H9 (cell line): ENCODE measurements at regions not wholly inside any gene's neighbourhood (a gene's known extent, or its start where the extent isn't known, plus 50 kb on each side); places are given as distances from the start of the nearest gene placed in this dataset.

Experiments used
- DNase-seq: peaks from one replicate; pipeline ENCODE4 v3.0.0-alpha.2; 2017
- H2AFZ ChIP-seq: one replicate; pipeline ENCODE4 v1.6.1; 2013; ENCODE audit warnings: mild to moderate bottlenecking, low read length, control low read depth, moderate library complexity
- H2AK5ac ChIP-seq: 2 replicates; pipeline ENCODE4 v1.6.1; 2013; ENCODE audit warnings: low read length, control low read depth, mixed read lengths; ENCODE audit not compliant: insufficient read length
- H2BK120ac ChIP-seq: one replicate; pipeline ENCODE4 v1.6.1; 2013; ENCODE audit warnings: low read depth, mild to moderate bottlenecking, low read length, control low read depth, inconsistent platforms; ENCODE audit not compliant: poor library complexity, severe bottlenecking
- H2BK12ac ChIP-seq: 2 replicates; pipeline ENCODE4 v1.6.1; 2013; ENCODE audit warnings: low read length, control low read depth, mixed read lengths, low read depth; ENCODE audit not compliant: insufficient read length
- H2BK15ac ChIP-seq: 2 replicates; pipeline ENCODE4 v1.6.1; 2013; ENCODE audit warnings: low read depth, low read length, control low read depth
- H2BK20ac ChIP-seq: one replicate; pipeline ENCODE4 v1.6.1; 2013; ENCODE audit warnings: low read depth, mild to moderate bottlenecking, low read length, control low read depth, inconsistent platforms; ENCODE audit not compliant: poor library complexity, severe bottlenecking
- H2BK5ac ChIP-seq: 2 replicates; pipeline ENCODE4 v1.6.1; 2013; ENCODE audit warnings: low read length, control low read depth, mixed read lengths; ENCODE audit not compliant: insufficient read length
- H3K14ac ChIP-seq: 2 replicates; pipeline ENCODE4 v1.6.1; 2013; ENCODE audit warnings: low read length, control low read depth; ENCODE audit not compliant: insufficient read depth
- H3K18ac ChIP-seq: 2 replicates; pipeline ENCODE4 v1.6.1; 2013; ENCODE audit warnings: low read depth, mild to moderate bottlenecking, mixed read lengths, low read length, control low read depth; ENCODE audit not compliant: insufficient read length
- H3K23ac ChIP-seq: 2 replicates; pipeline ENCODE4 v1.6.1; 2013; ENCODE audit warnings: low read length, control low read depth, mixed read lengths, low read depth; ENCODE audit not compliant: insufficient read length
- H3K23me2 ChIP-seq: 2 replicates; pipeline ENCODE4 v1.6.1; 2013; ENCODE audit warnings: low read depth, mild to moderate bottlenecking, mixed read lengths, low read length, control low read depth; ENCODE audit not compliant: insufficient read length, poor library complexity, severe bottlenecking
- H3K27ac ChIP-seq: 2 replicates; pipeline ENCODE4 v1.5.1; 2013; ENCODE audit warnings: low read length, control low read depth, mixed read lengths, low read depth; ENCODE audit not compliant: insufficient read length
- H3K27me3 ChIP-seq: 2 replicates; pipeline ENCODE4 v1.6.1; 2013; ENCODE audit warnings: low read length, control low read depth, inconsistent platforms; ENCODE audit not compliant: insufficient read depth
- H3K4ac ChIP-seq: 2 replicates; pipeline ENCODE4 v1.6.1; 2013; ENCODE audit warnings: low read depth, mild to moderate bottlenecking, control low read depth, inconsistent platforms, low read length, moderate library complexity
- H3K4me1 ChIP-seq: 2 replicates; pipeline ENCODE4 v1.6.1; 2013; ENCODE audit warnings: low read length, control low read depth, inconsistent platforms; ENCODE audit not compliant: insufficient read depth
- H3K4me2 ChIP-seq: 2 replicates; pipeline ENCODE4 v1.6.1; 2013; ENCODE audit warnings: low read length, control low read depth, mixed read lengths; ENCODE audit not compliant: insufficient read length, insufficient read depth
- H3K56ac ChIP-seq: 2 replicates; pipeline ENCODE4 v1.6.1; 2013; ENCODE audit warnings: low read depth, mild to moderate bottlenecking, mixed read lengths, low read length, control low read depth; ENCODE audit not compliant: insufficient read length
- H3K79me1 ChIP-seq: 2 replicates; pipeline ENCODE4 v1.6.1; 2013; ENCODE audit warnings: low read depth, mild to moderate bottlenecking, moderate library complexity, low read length, control low read depth, inconsistent platforms; ENCODE audit not compliant: insufficient read depth, poor library complexity, severe bottlenecking
- H3K79me2 ChIP-seq: 2 replicates; pipeline ENCODE4 v1.6.1; 2013; ENCODE audit warnings: low read length, control low read depth, inconsistent platforms; ENCODE audit not compliant: insufficient read depth
- H3K9ac ChIP-seq: 2 replicates; pipeline ENCODE4 v1.6.1; 2013; ENCODE audit warnings: low read length, control low read depth, mixed read lengths; ENCODE audit not compliant: insufficient read length; ENCODE audit errors: extremely low read depth
- H3K9me3 ChIP-seq: one replicate; pipeline ENCODE4 v1.6.1; 2013; ENCODE audit warnings: low read depth, low read length, inconsistent platforms; ENCODE audit not compliant: control insufficient read depth
- H3T11ph ChIP-seq: one replicate; pipeline ENCODE4 v1.6.1; 2013; ENCODE audit warnings: mild to moderate bottlenecking, low read length, control low read depth, inconsistent platforms
- H4K20me1 ChIP-seq: one replicate; pipeline ENCODE4 v1.6.1; 2013; ENCODE audit not compliant: control insufficient read depth, insufficient read length, insufficient read depth
- H4K5ac ChIP-seq: 2 replicates; pipeline ENCODE4 v1.6.1; 2013; ENCODE audit warnings: low read depth, mild to moderate bottlenecking, mixed read lengths, low read length, control low read depth; ENCODE audit not compliant: insufficient read length
- H4K8ac ChIP-seq: replicated peaks from 2 replicates; pipeline ENCODE4 v1.6.1; 2013; ENCODE audit warnings: low read length, control low read depth, mixed read lengths, low read depth; ENCODE audit not compliant: insufficient read length
- H4K91ac ChIP-seq: 2 replicates; pipeline ENCODE4 v1.6.1; 2013; ENCODE audit warnings: low read depth, mild to moderate bottlenecking, moderate library complexity, mixed read lengths, low read length, control low read depth; ENCODE audit not compliant: insufficient read length
- H3K27ac Mint-ChIP-seq, 3 experiments: 2 replicates in 2 of 3; 3 replicates in 1 of 3; pipeline ENCODE4 v1.8.0; 2020 to 2021; ENCODE audit warnings: mixed read lengths in 3 of 3, mild to moderate bottlenecking in 1 of 3, moderate library complexity in 1 of 3
- H3K27me3 Mint-ChIP-seq: 2 replicates; pipeline ENCODE4 v1.8.0; 2021; ENCODE audit warnings: low read depth, mild to moderate bottlenecking, moderate library complexity, mixed read lengths
- H3K36me3 Mint-ChIP-seq, 3 experiments: 2 replicates in 2 of 3; 3 replicates in 1 of 3; pipeline ENCODE4 v1.8.0; 2020 to 2021; ENCODE audit warnings: low read depth in 3 of 3, mixed read lengths in 3 of 3; ENCODE audit not compliant: insufficient read depth in 1 of 3
- H3K4me1 Mint-ChIP-seq, 2 experiments: 2 replicates each; pipeline ENCODE4 v1.8.0; 2020; ENCODE audit warnings: mixed read lengths in 2 of 2
- H3K4me3 Mint-ChIP-seq, 2 experiments: 2 replicates in 1 of 2; 3 replicates in 1 of 2; pipeline ENCODE4 v1.8.0; 2020 to 2021; ENCODE audit warnings: mild to moderate bottlenecking in 2 of 2, mixed read lengths in 2 of 2, moderate library complexity in 1 of 2
- H3K9me3 Mint-ChIP-seq, 2 experiments: 2 replicates in 1 of 2; 3 replicates in 1 of 2; pipeline ENCODE4 v1.8.0; 2020; ENCODE audit warnings: mild to moderate bottlenecking in 2 of 2, mixed read lengths in 2 of 2, moderate library complexity in 1 of 2
- WGBS: extraction: QIAGEN DNeasy Blood & Tissue Kit; methylation state at CpG from one replicate; pipeline ENCODE4 v1.1.7; 2013; ENCODE audit warnings: missing lambda C conversion rate, low lambda C conversion rate, mixed read lengths; ENCODE audit not compliant: insufficient read length; ENCODE audit errors: extremely low coverage; 5-methylcytosine and 5-hydroxymethylcytosine counted together
- TF ChIP-seq, protein P1 (sequence below): fragments of 200-600 bp; sonication (generic); conservative IDR thresholded peaks from 3 replicates; pipeline ENCODE4 v1.8.0; 2021; ENCODE audit warnings: antibody characterized with exemption, mild to moderate bottlenecking

GRCh38 chr14:101124815-101125214 is 221.3 kb upstream of the RTL1 start:
- H3K9me3 ChIP-seq: no peaks in the 10 kb centered on the region
- no peak overlapping the region for H2AK5ac ChIP-seq
- Mint-ChIP-seq H3K27me3 (peaks cover 17% of the 10 kb centered on the region), H3K36me3 (no peaks in the 10 kb centered on the region), H3K27ac (no peak overlapping the region; a peak in 1 of 7 replicates), H3K4me3 (no peak overlapping the region), H3K4me1 (peaks cover 7 to 8% of the 10 kb centered on the region in 2 experiments), H3K9me3 (no peaks in the 10 kb centered on the region; a peak in 1 of 5 replicates)
- H4K91ac ChIP-seq: no peak overlapping the region
- H3T11ph ChIP-seq: no peak overlapping the region
- H4K5ac ChIP-seq: no peak overlapping the region
- H3K4me2 ChIP-seq: no peak overlapping the region
- H3K23ac ChIP-seq: no peak overlapping the region
- H3K14ac ChIP-seq: no peak overlapping the region
- H3K18ac ChIP-seq: no peak overlapping the region
- no peaks in the 10 kb centered on the region for H3K4me1 ChIP-seq
- no peak overlapping the region for H2BK5ac ChIP-seq
- H3K27ac ChIP-seq: no peak overlapping the region
- WGBS: no CpG with 5 or more reads among the region's 11 CpGs
- H3K27me3 ChIP-seq: no peaks in the 10 kb centered on the region
- H4K20me1 ChIP-seq: no peaks in the 10 kb centered on the region
- no peaks in the 10 kb centered on the region for H3K79me2 ChIP-seq
- H2BK12ac ChIP-seq: no peak overlapping the region
- H2BK15ac ChIP-seq: no peak overlapping the region
- H3K9ac ChIP-seq: no peak overlapping the region
- no peaks in the 10 kb centered on the region for H3K23me2 ChIP-seq
- no peak for DNase-seq
- H2AFZ ChIP-seq: no peak overlapping the region
- no peak overlapping the region for H2BK20ac ChIP-seq
- no peak overlapping the region for H4K8ac ChIP-seq
- TF ChIP-seq, protein P1, sequence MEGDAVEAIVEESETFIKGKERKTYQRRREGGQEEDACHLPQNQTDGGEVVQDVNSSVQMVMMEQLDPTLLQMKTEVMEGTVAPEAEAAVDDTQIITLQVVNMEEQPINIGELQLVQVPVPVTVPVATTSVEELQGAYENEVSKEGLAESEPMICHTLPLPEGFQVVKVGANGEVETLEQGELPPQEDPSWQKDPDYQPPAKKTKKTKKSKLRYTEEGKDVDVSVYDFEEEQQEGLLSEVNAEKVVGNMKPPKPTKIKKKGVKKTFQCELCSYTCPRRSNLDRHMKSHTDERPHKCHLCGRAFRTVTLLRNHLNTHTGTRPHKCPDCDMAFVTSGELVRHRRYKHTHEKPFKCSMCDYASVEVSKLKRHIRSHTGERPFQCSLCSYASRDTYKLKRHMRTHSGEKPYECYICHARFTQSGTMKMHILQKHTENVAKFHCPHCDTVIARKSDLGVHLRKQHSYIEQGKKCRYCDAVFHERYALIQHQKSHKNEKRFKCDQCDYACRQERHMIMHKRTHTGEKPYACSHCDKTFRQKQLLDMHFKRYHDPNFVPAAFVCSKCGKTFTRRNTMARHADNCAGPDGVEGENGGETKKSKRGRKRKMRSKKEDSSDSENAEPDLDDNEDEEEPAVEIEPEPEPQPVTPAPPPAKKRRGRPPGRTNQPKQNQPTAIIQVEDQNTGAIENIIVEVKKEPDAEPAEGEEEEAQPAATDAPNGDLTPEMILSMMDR: no peak
- H3K79me1 ChIP-seq: no peaks in the 10 kb centered on the region
- no peak overlapping the region for H2BK120ac ChIP-seq
- H3K56ac ChIP-seq: no peak overlapping the region
- H3K4ac ChIP-seq: no peak overlapping the region
